ENCODE measurements at regions not wholly inside any gene's neighbourhood (a gene's known extent, or its start where the extent isn't known, plus 50 kb on each side); places are given as distances from the start of the nearest gene placed in this dataset.

- DNase-seq (ENCODE audit: low spot score in 2 of 2) (no peak), ATAC-seq (ENCODE audit: low read depth) (no peak)
- no peaks in the 10 kb centered on the region for H3K4me1 Mint-ChIP-seq
- H3K27me3 Mint-ChIP-seq = no peaks in the 10 kb centered on the region
- no peak overlapping the region for H3K4me3 Mint-ChIP-seq
- no peaks in the 10 kb centered on the region for H3K36me3 Mint-ChIP-seq
- no peak overlapping the region for H3K27ac Mint-ChIP-seq
- H3K9me3 Mint-ChIP-seq = peaks cover 4% of the 10 kb centered on the region
These were observed 536.9 kb upstream of the FAM174A start for GRCh38 chr5:99998319-99998718.

GRCh38 chr5:99995407-99995806 lies 539.8 kb upstream of the FAM174A start:
- Mint-ChIP-seq H3K27ac (no peak overlapping the region), H3K4me3 (no peak overlapping the region), H3K36me3 (no peaks in the 10 kb centered on the region), H3K27me3 (no peaks in the 10 kb centered on the region), H3K4me1 (no peaks in the 10 kb centered on the region), H3K9me3 (peaks cover 5% of the 10 kb centered on the region)
- DNase-seq (ENCODE audit: low spot score in 2 of 2) = no peak
- ATAC-seq (ENCODE audit: low read depth) = no peak

- Mint-ChIP-seq H3K36me3 (no peaks in the 10 kb centered on the region), H3K27ac (no peak overlapping the region), H3K4me3 (no peak overlapping the region), H3K27me3 (no peaks in the 10 kb centered on the region), H3K4me1 (no peaks in the 10 kb centered on the region), H3K9me3 (no peaks in the 10 kb centered on the region)
- ATAC-seq (ENCODE audit: low read depth) (no peak), DNase-seq (ENCODE audit: low spot score in 2 of 2) (no peak)
These were observed 561.4 kb upstream of the FAM174A start for GRCh38 chr5:99973779-99974178.

GRCh38 chr5:99955962-99956361 lies 579.2 kb upstream of the FAM174A start:
- no peaks in the 10 kb centered on the region for H3K4me1 Mint-ChIP-seq
- no peak overlapping the region for H3K4me3 Mint-ChIP-seq
- no peak for ATAC-seq (ENCODE audit: low read depth)
- no peak for DNase-seq (ENCODE audit: low spot score in 2 of 2)
- peaks cover 1% of the 10 kb centered on the region for H3K9me3 Mint-ChIP-seq
- H3K27ac Mint-ChIP-seq = no peak overlapping the region
- no peaks in the 10 kb centered on the region for H3K36me3 Mint-ChIP-seq
- no peaks in the 10 kb centered on the region for H3K27me3 Mint-ChIP-seq

DNA sequence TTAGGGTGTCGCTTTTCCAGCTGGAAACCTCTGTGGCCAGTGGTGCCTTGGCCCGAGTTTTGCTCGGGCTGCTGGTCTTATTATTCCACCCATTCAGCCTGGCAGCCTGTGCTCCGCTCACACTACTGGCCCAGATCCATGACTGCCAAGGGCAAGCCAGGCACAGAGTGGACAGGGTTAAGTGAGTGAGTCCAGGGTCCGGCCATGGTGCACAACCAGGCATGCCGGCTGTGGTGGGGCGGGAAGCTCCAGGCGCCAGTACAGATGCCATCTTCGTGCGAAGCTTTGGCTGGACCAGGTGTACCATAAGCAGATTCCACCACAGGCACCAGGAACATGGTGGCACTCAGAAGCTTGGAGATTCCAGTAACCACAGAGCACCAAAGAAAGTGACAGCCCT lies 580.2 kb upstream of the FAM174A start:
- no peak for ATAC-seq (ENCODE audit: low read depth)
- no peaks in the 10 kb centered on the region for H3K36me3 Mint-ChIP-seq
- H3K27me3 Mint-ChIP-seq = no peaks in the 10 kb centered on the region
- no peaks in the 10 kb centered on the region for H3K4me1 Mint-ChIP-seq
- no peak for DNase-seq (ENCODE audit: low spot score in 2 of 2)
- peaks cover 1% of the 10 kb centered on the region for H3K9me3 Mint-ChIP-seq
- H3K4me3 Mint-ChIP-seq = no peak overlapping the region
- H3K27ac Mint-ChIP-seq = no peak overlapping the region

DNA sequence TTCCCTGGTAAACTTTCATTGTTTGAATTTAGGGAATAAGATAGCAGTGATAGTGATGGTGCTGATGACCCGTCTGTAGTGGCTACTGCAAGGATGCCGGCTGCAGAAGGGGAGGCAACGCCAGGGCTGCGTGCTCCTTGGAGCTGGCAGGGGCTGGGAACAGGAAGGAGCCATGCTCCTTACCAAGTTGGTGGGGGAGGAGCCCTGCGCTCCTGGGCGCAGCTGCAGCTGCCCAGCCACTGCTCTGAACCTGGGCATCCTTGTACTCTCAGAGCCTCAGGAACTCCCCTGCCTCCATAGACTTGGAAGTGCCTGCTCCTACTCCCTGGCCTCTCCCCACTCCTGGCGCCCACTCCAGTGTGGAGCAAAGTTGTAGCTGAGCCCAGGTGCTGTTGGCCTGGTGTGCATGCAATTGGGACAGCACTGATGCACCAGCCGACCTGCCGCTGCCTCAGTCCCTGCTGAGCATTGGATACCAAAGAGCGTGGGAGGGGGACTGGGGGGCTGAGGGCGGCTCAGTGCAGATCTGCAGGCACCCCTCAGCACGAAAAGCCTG lies 585.1 kb upstream of the FAM174A start:
- H3K36me3 Mint-ChIP-seq = no peaks in the 10 kb centered on the region
- H3K27ac Mint-ChIP-seq = no peak overlapping the region
- no peaks in the 10 kb centered on the region for H3K4me1 Mint-ChIP-seq
- peaks cover 1% of the 10 kb centered on the region for H3K9me3 Mint-ChIP-seq
- ATAC-seq (ENCODE audit: low read depth) (no peak), DNase-seq (ENCODE audit: low spot score in 2 of 2) (no peak)
- no peak overlapping the region for H3K4me3 Mint-ChIP-seq
- no peaks in the 10 kb centered on the region for H3K27me3 Mint-ChIP-seq

- Mint-ChIP-seq H3K4me1 (no peaks in the 10 kb centered on the region), H3K4me3 (no peak overlapping the region), H3K9me3 (peaks cover 1% of the 10 kb centered on the region), H3K36me3 (no peaks in the 10 kb centered on the region), H3K27me3 (no peaks in the 10 kb centered on the region), H3K27ac (no peak overlapping the region)
- DNase-seq (ENCODE audit: low spot score in 2 of 2) (no peak), ATAC-seq (ENCODE audit: low read depth) (no peak)
These were observed 585.8 kb upstream of the FAM174A start for GRCh38 chr5:99949361-99949760.

- H3K9me3 Mint-ChIP-seq = peaks cover 1% of the 10 kb centered on the region
- no peaks in the 10 kb centered on the region for H3K36me3 Mint-ChIP-seq
- H3K4me1 Mint-ChIP-seq = no peaks in the 10 kb centered on the region
- no peak overlapping the region for H3K4me3 Mint-ChIP-seq
- no peak overlapping the region for H3K27ac Mint-ChIP-seq
- DNase-seq (ENCODE audit: low spot score in 2 of 2) = no peak
- no peak for ATAC-seq (ENCODE audit: low read depth)
- no peaks in the 10 kb centered on the region for H3K27me3 Mint-ChIP-seq
These were observed 586.3 kb upstream of the FAM174A start for GRCh38 chr5:99948850-99949249.

DNA sequence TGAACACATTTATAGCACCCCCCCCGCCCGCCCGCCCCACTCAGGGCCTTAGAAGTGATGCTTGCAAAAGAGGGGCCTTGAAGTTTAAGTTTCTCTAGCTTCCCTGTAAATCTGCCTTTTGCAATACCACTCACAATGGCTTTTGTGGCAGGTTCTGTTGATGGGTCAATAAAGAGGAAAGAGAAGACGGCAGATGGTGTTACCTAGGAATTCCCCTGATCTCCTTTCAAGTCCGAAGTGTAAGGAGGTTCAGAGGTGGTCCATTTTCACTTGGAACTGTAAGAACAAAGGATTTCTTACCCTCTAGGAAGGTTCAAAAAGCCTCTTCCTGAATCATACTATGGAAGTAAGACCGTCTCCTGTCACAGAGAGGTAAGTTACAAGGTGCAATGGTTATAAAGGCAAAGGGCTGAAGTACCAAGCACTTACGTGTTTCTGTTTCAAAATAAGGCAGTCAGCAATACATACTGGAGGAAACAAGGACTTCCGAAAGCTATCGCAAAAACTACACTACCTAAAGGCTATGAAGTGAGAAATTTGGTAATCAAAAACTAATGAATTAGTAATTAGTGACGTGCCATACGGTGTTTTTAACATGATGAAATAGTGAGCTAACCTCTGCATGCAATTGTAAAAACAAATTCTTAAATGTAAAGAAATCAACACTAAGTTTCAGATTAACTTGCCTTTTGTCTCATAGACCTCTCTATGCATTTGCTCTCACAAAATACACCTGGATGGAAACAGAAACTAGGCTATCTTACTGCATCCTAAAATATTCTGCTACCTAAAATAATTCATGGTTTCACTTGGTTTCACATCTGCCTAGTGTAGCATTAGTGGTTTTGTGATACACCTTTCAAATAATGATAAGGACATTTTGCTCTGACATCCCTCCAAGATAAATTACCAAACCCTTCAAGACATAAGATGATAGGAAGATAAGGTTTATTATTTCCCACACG lies 589.4 kb upstream of the FAM174A start:
- no peak for ATAC-seq (ENCODE audit: low read depth)
- Mint-ChIP-seq H3K4me3 (no peak overlapping the region), H3K27ac (no peak overlapping the region), H3K9me3 (no peaks in the 10 kb centered on the region), H3K36me3 (no peaks in the 10 kb centered on the region), H3K4me1 (no peaks in the 10 kb centered on the region), H3K27me3 (no peaks in the 10 kb centered on the region)
- no peak for DNase-seq (ENCODE audit: low spot score in 2 of 2)

DNA sequence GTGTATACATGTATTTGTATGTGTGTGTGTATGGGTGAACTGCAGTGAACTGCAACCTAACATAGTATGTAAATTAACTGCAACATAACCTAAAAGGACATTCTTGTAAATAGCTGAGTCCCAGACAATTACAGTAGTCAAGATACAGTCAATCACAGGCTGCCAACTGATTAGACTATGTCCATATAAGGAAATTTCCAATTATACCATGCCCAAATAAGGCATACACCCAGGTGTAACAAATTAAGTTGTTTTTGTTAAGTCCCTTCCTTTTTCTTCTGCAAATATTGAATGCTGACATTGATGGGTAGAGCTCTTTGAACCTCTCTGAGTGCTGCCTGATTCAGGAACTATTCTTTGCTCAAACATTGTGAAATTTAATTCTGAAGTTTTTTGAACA lies 594.6 kb upstream of the FAM174A start:
- H3K4me3 Mint-ChIP-seq = no peak overlapping the region
- ATAC-seq (ENCODE audit: low read depth) (no peak), DNase-seq (ENCODE audit: low spot score in 2 of 2) (no peak)
- no peaks in the 10 kb centered on the region for H3K27me3 Mint-ChIP-seq
- H3K36me3 Mint-ChIP-seq = no peaks in the 10 kb centered on the region
- H3K4me1 Mint-ChIP-seq = no peaks in the 10 kb centered on the region
- no peaks in the 10 kb centered on the region for H3K9me3 Mint-ChIP-seq
- H3K27ac Mint-ChIP-seq = no peak overlapping the region

DNA sequence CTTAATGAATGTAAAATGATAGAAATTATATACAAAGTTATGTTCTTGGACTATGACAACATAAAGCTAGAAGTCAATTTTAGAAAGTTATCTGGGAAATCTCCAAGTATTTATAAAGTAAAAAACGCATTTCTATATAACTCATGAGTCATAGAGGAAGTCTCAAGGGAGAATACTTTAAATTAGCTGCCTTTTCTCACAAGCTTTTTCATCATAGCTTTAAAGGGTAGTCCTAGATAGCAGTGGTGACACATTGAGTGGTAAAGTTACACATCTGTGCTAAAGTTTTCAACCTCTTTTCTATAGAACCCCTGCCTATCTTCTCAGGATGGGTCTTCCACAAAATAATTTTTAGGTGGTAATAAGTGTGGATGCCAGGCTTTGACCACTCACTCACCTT lies 598.3 kb upstream of the FAM174A start:
- Mint-ChIP-seq H3K9me3 (no peaks in the 10 kb centered on the region), H3K27me3 (no peaks in the 10 kb centered on the region), H3K36me3 (no peaks in the 10 kb centered on the region), H3K4me1 (no peaks in the 10 kb centered on the region), H3K27ac (no peak overlapping the region), H3K4me3 (no peak overlapping the region)
- DNase-seq (ENCODE audit: low spot score in 2 of 2) (no peak), ATAC-seq (ENCODE audit: low read depth) (no peak)

DNA sequence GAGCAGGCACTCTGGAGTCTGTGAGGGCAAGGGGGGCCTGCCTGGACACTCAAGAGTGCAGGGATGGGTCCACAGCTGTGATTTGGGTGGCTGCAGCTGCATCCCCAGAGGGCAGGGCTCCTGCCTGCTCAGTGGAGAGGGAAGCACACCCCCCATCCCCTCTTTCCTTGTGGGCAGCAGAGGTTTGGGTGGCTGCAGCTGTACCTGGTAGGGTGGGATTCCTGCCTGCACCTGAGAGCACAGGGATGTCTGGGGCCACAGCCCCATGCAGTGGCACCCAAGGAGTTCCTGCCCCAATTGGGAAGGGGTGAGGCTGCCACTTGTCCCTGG lies 605.4 kb upstream of the FAM174A start:
- no peak for DNase-seq (ENCODE audit: low spot score in 2 of 2)

GRCh38 chr5:99929067-99929805 lies 605.9 kb upstream of the FAM174A start:
- no peak overlapping the region for H3K4me3 Mint-ChIP-seq
- DNase-seq (ENCODE audit: low spot score in 2 of 2) (no peak), ATAC-seq (ENCODE audit: low read depth) (no peak)
- H3K27me3 Mint-ChIP-seq = no peaks in the 10 kb centered on the region
- no peaks in the 10 kb centered on the region for H3K4me1 Mint-ChIP-seq
- no peaks in the 10 kb centered on the region for H3K9me3 Mint-ChIP-seq
- H3K27ac Mint-ChIP-seq = no peak overlapping the region
- no peaks in the 10 kb centered on the region for H3K36me3 Mint-ChIP-seq

More for the DNA sequence above, 605.4 kb upstream of the FAM174A start:
- ATAC-seq (ENCODE audit: low read depth) = no peak
- H3K27ac Mint-ChIP-seq = no peak overlapping the region
- H3K4me3 Mint-ChIP-seq = no peak overlapping the region
- H3K36me3 Mint-ChIP-seq = no peaks in the 10 kb centered on the region
- H3K9me3 Mint-ChIP-seq = no peaks in the 10 kb centered on the region
- no peaks in the 10 kb centered on the region for H3K27me3 Mint-ChIP-seq
- H3K4me1 Mint-ChIP-seq = no peaks in the 10 kb centered on the region

- no peak for ATAC-seq (ENCODE audit: low read depth)
- Mint-ChIP-seq H3K9me3 (no peaks in the 10 kb centered on the region), H3K27ac (no peak overlapping the region), H3K27me3 (no peaks in the 10 kb centered on the region), H3K4me3 (no peak overlapping the region), H3K36me3 (no peaks in the 10 kb centered on the region), H3K4me1 (no peaks in the 10 kb centered on the region)
- DNase-seq (ENCODE audit: low spot score in 2 of 2) = no peak
These were observed 606.7 kb upstream of the FAM174A start for GRCh38 chr5:99928490-99928889.

Data from memory B cell (primary cell).